ENCODE measurements at regions not wholly inside any gene's neighbourhood (a gene's known extent, or its start where the extent isn't known, plus 50 kb on each side); places are given as distances from the start of the nearest gene placed in this dataset.

DNA sequence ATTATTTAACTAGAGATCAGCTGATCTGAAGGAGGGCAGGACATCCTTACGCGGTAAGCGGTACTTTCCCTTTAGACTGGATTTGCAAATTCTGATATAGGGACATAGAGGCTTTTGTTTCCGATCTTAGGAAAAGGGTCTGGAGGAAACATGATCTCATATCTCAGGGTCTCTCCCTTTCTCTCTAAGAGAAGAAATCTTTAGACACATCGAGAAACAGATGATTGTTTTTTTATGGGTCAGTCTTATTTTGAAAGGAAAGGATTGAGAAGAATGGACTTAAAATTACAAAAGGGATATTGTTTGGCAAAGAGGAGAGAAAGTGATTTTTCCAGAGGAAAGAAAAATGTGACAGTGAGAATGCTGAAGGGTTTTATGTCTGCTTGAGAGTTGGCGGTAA is 83.9 kb upstream of the OGFRL1 start:
- Histone ChIP-seq H3K27ac (no peak overlapping the region), H3K9me3 (no peaks in the 10 kb centered on the region), H3K36me3 (replicated peaks in 1 of 2; ENCODE audit: insufficient read depth in 1 of 2, low read depth in 2 of 2) (no peaks in the 10 kb centered on the region), H3K4me3 (no peak overlapping the region), H3K4me1 (no peaks in the 10 kb centered on the region), H3K27me3 (no peaks in the 10 kb centered on the region)
- intact Hi-C loops (cut with DNase I) = loop anchor here (10.0 kb wide), 1 partner anchor 140 kb away; no protein-coding TSS in a partner anchor
- WGBS, 2 donors = 79 to 82% methylated on average over 6 of the region's 6 CpGs
- DNase-seq = no peak
- TF ChIP-seq POLR2A (IDR thresholded peaks at IDR 0.05) (no peak), CTCF (IDR thresholded peaks at IDR 0.05) (no peak)
- no peak for ATAC-seq

GRCh38 chr6:71205336-71205956 is 83.2 kb upstream of the OGFRL1 start:
- intact Hi-C loops (cut with DNase I) = loop anchor here (10.0 kb wide), 1 partner anchor 139 kb away; no protein-coding TSS in a partner anchor
- TF ChIP-seq POLR2A (IDR thresholded peaks at IDR 0.05) (no peak), CTCF (IDR thresholded peaks at IDR 0.05) (no peak)
- H3K9me3 ChIP-seq = no peaks in the 10 kb centered on the region
- H3K27ac ChIP-seq = no peak overlapping the region
- ATAC-seq = no peak
- no peaks in the 10 kb centered on the region for H3K27me3 ChIP-seq
- no peaks in the 10 kb centered on the region for H3K36me3 ChIP-seq (replicated peaks in 1 of 2; ENCODE audit: insufficient read depth in 1 of 2, low read depth in 2 of 2)
- DNase-seq = no peak
- no peaks in the 10 kb centered on the region for H3K4me1 ChIP-seq
- WGBS, 2 donors = 66 to 75% methylated on average over 3 of the region's 3 CpGs
- no peak overlapping the region for H3K4me3 ChIP-seq

- TF ChIP-seq POLR2A (IDR thresholded peaks at IDR 0.05) (no peak), CTCF (IDR thresholded peaks at IDR 0.05) (no peak)
- DNase-seq (no peak), ATAC-seq (no peak)
- H3K4me3 ChIP-seq = no peak overlapping the region
- H3K9me3 ChIP-seq = no peaks in the 10 kb centered on the region
- no peaks in the 10 kb centered on the region for H3K36me3 ChIP-seq (replicated peaks in 1 of 2; ENCODE audit: insufficient read depth in 1 of 2, low read depth in 2 of 2)
- H3K27me3 ChIP-seq = no peaks in the 10 kb centered on the region
- 77% methylated on average over 2 of the region's 2 CpGs for WGBS, 2 donors
- H3K4me1 ChIP-seq = no peaks in the 10 kb centered on the region
- intact Hi-C loops (cut with DNase I) = loop anchor here (10.0 kb wide), 1 partner anchor 139 kb away; no protein-coding TSS in a partner anchor
- H3K27ac ChIP-seq = no peak overlapping the region
Measured at GRCh38 chr6:71206089-71206488, 82.5 kb upstream of the OGFRL1 start.

DNA sequence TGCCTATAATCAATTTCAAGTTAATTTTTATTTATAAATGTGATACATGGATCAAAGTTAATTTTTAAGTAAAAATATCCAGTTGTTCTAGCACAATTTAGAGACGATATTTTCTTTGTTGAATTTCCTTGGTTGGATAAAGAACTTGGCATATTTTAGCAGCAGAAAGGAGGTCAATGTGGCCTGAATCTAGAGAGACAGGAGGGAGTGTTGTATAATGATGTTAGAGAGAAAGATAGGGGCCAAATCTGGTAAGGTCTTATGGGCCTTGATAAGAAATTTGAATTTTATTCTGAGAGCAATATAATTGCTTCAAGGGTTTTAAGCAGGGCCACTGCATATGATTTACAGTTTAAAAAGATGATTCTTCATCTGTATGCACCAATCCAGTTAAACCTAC is 79.4 kb upstream of the OGFRL1 start:
- H3K9me3 ChIP-seq = no peaks in the 10 kb centered on the region
- H3K4me1 ChIP-seq = no peaks in the 10 kb centered on the region
- H3K36me3 ChIP-seq (replicated peaks in 1 of 2; ENCODE audit: insufficient read depth in 1 of 2, low read depth in 2 of 2) = no peaks in the 10 kb centered on the region
- intact Hi-C loops (cut with DNase I) = loop anchor here (10.0 kb wide), 1 partner anchor 136 kb away; no protein-coding TSS in a partner anchor
- no peak overlapping the region for H3K27ac ChIP-seq
- H3K27me3 ChIP-seq = no peaks in the 10 kb centered on the region
- H3K4me3 ChIP-seq = no peak overlapping the region
- TF ChIP-seq CTCF (IDR thresholded peaks at IDR 0.05) = no peak
- no peak for TF ChIP-seq POLR2A (IDR thresholded peaks at IDR 0.05)
- DNase-seq (no peak), ATAC-seq (no peak)
- 31 to 33% methylated on average over 1 of the region's 1 CpG for WGBS, 2 donors

DNA sequence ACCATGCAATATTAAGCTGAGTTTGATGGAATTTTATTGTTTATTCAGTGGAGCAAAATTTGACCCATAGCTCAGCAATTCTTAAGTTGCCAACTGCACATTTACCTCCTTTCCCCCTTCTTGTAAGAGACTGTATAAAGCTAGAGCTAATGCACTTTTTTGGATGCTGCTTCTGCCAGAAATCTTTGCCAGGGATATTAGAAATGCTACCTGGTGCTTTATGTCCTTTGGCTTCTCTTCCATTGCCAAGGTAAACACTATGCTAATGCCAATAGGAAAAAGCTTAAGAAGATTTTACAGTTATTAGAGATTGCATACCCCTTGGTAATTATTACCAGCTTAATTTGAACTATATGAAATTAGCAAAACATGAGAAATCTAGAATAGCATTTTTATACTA is 79.0 kb upstream of the OGFRL1 start:
- DNase-seq = no peak
- Histone ChIP-seq H3K27me3 (no peaks in the 10 kb centered on the region), H3K4me1 (no peaks in the 10 kb centered on the region), H3K27ac (no peak overlapping the region), H3K4me3 (no peak overlapping the region), H3K9me3 (no peaks in the 10 kb centered on the region), H3K36me3 (replicated peaks in 1 of 2; ENCODE audit: insufficient read depth in 1 of 2, low read depth in 2 of 2) (no peaks in the 10 kb centered on the region)
- intact Hi-C loops (cut with DNase I) = loop anchor here (10.0 kb wide), 1 partner anchor 135 kb away; no protein-coding TSS in a partner anchor
- TF ChIP-seq CTCF (IDR thresholded peaks at IDR 0.05) (no peak), POLR2A (IDR thresholded peaks at IDR 0.05) (no peak)
- no peak for ATAC-seq

Data from body of pancreas (tissue), 4 donors.